Muscle layer of colon (tissue), 2 donors: ENCODE measurements at regions not wholly inside any gene's neighbourhood (a gene's known extent, or its start where the extent isn't known, plus 50 kb on each side); places are given as distances from the start of the nearest gene placed in this dataset.

Source experiments
- H3K27ac ChIP-seq: one replicate; pipeline ENCODE4 v1.7.0; 2013; ENCODE audit warnings: low read depth, mild to moderate bottlenecking, low read length, moderate library complexity
- H3K27me3 ChIP-seq, 2 donors: one replicate each; pipeline ENCODE4 v1.7.0; 2013; ENCODE audit warnings: low read length in 2 of 2, mild to moderate bottlenecking in 2 of 2; ENCODE audit not compliant: insufficient read depth in 2 of 2, control insufficient read depth in 1 of 2
- H3K36me3 ChIP-seq: one replicate; pipeline ENCODE4 v1.7.0; 2013; ENCODE audit warnings: mild to moderate bottlenecking, low read length; ENCODE audit not compliant: insufficient read depth
- H3K4me1 ChIP-seq: one replicate; pipeline ENCODE4 v1.7.0; 2013; ENCODE audit warnings: mild to moderate bottlenecking, low read length; ENCODE audit not compliant: insufficient read depth
- H3K4me3 ChIP-seq, 2 donors: one replicate each; pipeline ENCODE4 v1.7.0; 2013; ENCODE audit warnings: low read length in 2 of 2, low read depth in 1 of 2, mild to moderate bottlenecking in 1 of 2, moderate library complexity in 1 of 2
- H3K9ac ChIP-seq: one replicate; pipeline ENCODE4 v1.7.0; 2013; ENCODE audit warnings: low read length
- H3K9me3 ChIP-seq: one replicate; pipeline ENCODE4 v1.7.0; 2013; ENCODE audit warnings: mild to moderate bottlenecking, low read length
- donor health status: abdominal sarcoma.
- donor health status: Adenocarcinoma of cecum.

DNA sequence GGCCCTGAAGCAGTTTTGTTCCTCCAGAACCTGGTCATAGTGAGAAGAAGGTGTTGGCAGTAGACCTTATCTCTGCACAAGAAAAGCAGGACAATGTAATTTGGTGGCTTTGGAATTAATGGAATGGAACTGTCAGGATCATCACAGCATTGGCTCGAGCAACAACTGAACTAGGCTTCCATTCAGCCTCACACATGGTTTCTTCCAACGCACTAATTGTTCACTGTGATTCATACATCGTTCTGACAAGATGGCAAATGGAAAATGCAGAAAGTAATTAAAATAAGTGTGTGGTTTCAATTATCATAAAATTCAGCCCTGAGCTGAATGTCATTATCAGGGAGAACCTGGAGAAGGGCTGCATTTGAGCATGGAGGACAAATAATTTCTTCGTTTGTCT is 80.6 kb downstream of the MFSD1 start:
- H3K27ac ChIP-seq, result no peak overlapping the region
- no peaks in the 10 kb centered on the region for H3K27me3 ChIP-seq
- no peak overlapping the region for H3K9ac ChIP-seq
- H3K4me1 ChIP-seq, result no peaks in the 10 kb centered on the region
- H3K36me3 ChIP-seq, result no peaks in the 10 kb centered on the region
- no peak overlapping the region for H3K4me3 ChIP-seq
- peaks cover 12% of the 10 kb centered on the region for H3K9me3 ChIP-seq

DNA sequence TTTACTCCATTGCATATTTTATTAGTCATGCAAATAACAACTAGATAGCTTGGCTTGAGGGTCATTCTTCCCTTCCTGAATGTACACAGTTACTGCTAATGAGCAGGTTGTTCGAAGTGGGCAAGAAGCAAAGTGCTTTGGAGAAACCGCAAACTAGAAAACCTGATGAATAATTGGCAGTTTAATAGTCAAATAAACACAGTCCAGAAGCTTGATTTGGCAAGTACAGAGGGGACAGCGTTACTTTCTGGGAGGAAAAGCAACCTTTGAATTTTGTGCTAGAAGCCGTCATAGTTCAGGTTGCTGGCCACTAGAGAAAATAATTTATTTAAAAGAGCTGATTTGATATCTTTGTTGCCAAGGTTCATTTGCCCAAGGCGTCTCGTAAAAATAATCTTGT is 94.9 kb downstream of the MFSD1 start:
- Histone ChIP-seq H3K36me3 (no peaks in the 10 kb centered on the region), H3K27me3 (no peaks in the 10 kb centered on the region), H3K4me1 (no peaks in the 10 kb centered on the region), H3K9ac (no peak overlapping the region), H3K4me3 (no peak overlapping the region), H3K27ac (no peak overlapping the region), H3K9me3 (no peaks in the 10 kb centered on the region)

DNA sequence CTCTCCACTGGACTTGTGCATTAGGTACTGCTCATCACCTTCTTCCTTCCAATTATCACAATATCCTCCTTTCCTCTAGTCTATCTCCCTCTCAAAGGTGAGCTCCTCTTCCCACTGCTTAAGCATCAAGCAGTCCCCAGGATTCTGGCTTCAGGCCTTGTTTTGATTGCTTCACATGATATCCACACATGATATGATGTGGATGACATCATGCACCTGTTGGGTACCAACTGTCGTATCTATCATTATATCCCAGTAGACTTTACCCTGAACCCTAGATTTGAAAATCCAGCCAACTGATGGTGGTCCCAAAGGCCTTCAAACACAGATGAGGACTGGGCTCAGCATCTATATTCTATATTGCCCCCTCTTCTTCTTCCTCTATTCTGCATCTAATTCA is 104.9 kb downstream of the MFSD1 start:
- H3K27me3 ChIP-seq, result no peaks in the 10 kb centered on the region
- H3K27ac ChIP-seq, result no peak overlapping the region
- H3K4me1 ChIP-seq, result no peaks in the 10 kb centered on the region
- H3K4me3 ChIP-seq, result no peak overlapping the region
- H3K9ac ChIP-seq, result no peak overlapping the region
- no peaks in the 10 kb centered on the region for H3K9me3 ChIP-seq
- H3K36me3 ChIP-seq, result no peaks in the 10 kb centered on the region

DNA sequence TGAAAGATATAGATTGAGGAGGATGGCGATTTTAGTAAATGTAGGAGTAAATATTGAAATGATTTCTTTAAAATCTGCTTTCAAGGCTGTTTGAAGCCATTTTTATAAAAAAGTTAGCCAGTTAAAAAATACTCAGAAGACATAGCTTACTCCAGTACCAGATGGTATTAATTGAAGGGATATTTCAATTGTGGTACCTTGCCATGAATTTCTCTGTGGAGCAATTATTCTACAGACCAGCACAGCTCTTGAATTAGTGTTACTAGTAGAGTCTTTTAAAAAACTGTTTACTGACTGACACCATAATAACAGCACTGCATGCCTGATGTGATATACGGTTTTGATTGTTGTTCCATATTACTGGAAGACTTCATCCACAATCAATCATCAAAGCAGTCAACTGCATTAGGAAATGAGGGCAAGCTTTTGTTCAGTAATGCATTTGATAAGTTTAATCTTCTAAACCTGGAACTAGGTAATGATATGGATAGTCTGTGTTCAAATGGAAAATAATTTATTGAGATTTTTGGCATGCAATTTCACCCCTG is 106.4 kb downstream of the MFSD1 start:
- Histone ChIP-seq H3K36me3 (no peaks in the 10 kb centered on the region), H3K9ac (no peak overlapping the region), H3K4me1 (no peaks in the 10 kb centered on the region), H3K9me3 (no peaks in the 10 kb centered on the region), H3K4me3 (no peak overlapping the region), H3K27ac (no peak overlapping the region), H3K27me3 (no peaks in the 10 kb centered on the region)

DNA sequence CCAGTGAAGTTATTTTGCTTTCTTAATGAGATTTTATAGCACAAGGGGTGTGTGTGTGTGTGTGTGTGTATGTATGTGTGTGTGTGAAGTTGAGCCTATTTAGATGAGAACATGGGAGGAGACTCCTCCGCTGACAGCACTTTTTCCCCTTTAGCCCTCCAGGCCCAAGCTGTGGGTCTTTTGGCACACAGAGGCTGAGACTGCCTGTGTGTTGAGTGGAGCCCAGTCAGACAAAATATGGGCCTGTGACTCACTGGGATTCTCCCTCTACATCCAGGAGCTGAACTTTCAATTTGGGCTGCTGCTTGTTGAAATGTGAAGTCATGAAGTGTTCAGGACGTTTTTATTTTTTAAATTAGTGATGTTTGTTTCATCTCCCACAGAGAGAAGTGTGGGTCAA is 108.0 kb downstream of the MFSD1 start:
- Histone ChIP-seq H3K36me3 (no peaks in the 10 kb centered on the region), H3K27me3 (no peaks in the 10 kb centered on the region), H3K9me3 (no peaks in the 10 kb centered on the region), H3K27ac (no peak overlapping the region), H3K4me1 (no peaks in the 10 kb centered on the region), H3K9ac (no peak overlapping the region), H3K4me3 (no peak overlapping the region)

DNA sequence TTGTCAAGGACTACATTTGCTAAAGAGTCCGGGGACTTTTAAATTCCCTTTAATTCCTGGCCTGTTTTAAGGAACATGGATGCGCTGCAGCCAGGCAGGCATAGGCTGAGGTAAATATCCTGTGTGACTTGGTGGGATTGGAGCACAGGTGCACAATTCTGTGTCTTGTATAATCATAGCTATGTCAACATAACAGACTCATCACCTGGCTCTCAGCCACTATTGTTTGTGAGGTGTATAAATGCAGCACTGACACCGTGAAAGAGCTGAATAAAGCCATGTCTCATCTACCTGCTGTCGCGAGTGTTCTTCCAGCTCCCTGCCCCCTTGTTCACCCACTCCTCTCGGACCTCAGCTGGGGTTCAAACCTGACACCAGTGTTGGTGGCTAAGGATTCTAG is 109.7 kb downstream of the MFSD1 start:
- no peaks in the 10 kb centered on the region for H3K4me1 ChIP-seq
- H3K36me3 ChIP-seq, result no peaks in the 10 kb centered on the region
- H3K9me3 ChIP-seq, result no peaks in the 10 kb centered on the region
- no peak overlapping the region for H3K9ac ChIP-seq
- H3K27me3 ChIP-seq, result no peaks in the 10 kb centered on the region
- no peak overlapping the region for H3K4me3 ChIP-seq
- no peak overlapping the region for H3K27ac ChIP-seq

DNA sequence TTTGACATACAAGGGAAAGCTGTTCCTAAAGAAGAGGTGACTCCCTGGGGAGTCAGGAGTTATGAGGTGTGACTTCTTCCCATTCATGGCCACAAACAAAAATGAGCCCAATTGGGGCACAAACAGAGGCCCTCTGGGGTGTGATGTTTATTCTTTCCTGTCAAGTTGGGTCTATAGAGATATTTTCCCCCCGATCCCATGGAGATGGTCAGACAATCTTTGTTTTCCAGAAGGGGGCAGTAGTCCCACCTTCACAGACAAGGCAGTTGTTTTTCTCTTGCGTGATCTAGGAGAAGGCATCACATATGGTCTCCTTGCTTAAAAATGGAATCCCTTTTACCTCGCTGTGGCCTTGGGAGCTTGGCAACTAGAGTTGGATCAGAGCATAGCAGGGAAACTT is 110.3 kb downstream of the MFSD1 start:
- H3K27me3 ChIP-seq, result no peaks in the 10 kb centered on the region
- H3K27ac ChIP-seq, result no peak overlapping the region
- no peaks in the 10 kb centered on the region for H3K9me3 ChIP-seq
- no peaks in the 10 kb centered on the region for H3K4me1 ChIP-seq
- no peaks in the 10 kb centered on the region for H3K36me3 ChIP-seq
- no peak overlapping the region for H3K9ac ChIP-seq
- H3K4me3 ChIP-seq, result no peak overlapping the region

DNA sequence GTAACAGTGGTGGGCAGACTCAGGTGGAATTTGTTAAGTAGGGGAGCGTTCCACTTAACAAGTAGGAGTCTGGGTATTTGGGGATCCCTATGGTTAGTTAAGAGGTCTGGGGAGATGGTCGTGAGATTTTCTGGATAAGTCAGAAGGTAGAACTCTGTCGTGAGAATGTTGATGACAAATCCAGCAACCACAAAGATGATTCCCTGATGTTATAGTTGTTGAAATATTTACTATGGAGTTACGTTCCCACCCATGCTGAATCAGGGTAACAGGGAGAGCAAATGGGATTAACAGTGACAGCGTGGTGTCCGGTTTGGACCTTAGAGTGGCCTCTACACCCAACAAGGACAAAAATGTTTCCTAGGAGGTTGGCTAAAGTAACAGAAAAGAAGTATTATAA is 110.8 kb downstream of the MFSD1 start:
- no peak overlapping the region for H3K4me3 ChIP-seq
- H3K9me3 ChIP-seq, result no peaks in the 10 kb centered on the region
- H3K27ac ChIP-seq, result no peak overlapping the region
- H3K9ac ChIP-seq, result no peak overlapping the region
- no peaks in the 10 kb centered on the region for H3K4me1 ChIP-seq
- no peaks in the 10 kb centered on the region for H3K27me3 ChIP-seq
- no peaks in the 10 kb centered on the region for H3K36me3 ChIP-seq

DNA sequence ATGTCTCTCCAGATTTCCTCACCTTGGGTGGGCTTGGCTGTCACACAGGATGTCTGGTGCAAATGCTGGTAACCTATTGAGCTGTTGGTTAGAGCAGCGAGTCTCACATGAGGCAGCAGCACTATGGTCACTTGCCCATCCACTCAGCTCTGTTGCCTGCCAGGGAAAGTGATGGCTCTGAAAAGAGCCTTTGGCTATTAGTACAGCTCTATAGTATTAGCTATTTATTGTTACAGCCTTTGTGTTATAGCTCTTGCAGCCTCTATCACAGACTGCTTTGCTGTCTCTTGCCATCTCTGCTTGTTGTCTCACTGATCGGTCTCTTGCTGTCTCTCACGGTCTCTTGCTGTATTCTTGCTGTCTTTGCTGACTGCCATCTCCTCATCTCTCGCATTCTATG is 114.3 kb downstream of the MFSD1 start:
- Histone ChIP-seq H3K4me3 (no peak overlapping the region), H3K27ac (no peak overlapping the region), H3K9me3 (no peaks in the 10 kb centered on the region), H3K27me3 (no peaks in the 10 kb centered on the region), H3K4me1 (no peaks in the 10 kb centered on the region), H3K9ac (no peak overlapping the region), H3K36me3 (no peaks in the 10 kb centered on the region)

DNA sequence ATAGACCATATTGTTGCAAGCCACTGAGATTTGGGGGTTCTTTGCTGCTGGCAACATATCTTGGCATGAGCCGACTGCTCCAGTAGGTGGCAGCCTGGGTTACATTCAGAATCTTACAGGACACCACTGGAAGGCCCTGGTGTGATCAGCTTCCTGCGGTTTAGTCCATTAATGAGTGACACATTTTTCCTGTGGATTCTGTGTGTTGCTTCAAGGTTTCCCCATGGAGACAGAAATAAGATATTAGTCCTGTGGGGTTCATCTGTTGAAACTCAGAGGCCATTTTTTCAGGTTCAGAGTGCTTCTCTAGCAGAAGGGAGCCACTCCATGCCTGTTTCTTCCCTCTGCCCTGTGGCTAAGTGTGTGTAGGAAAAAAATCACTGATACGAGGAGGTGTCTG is 116.2 kb downstream of the MFSD1 start:
- H3K27me3 ChIP-seq, result no peaks in the 10 kb centered on the region
- H3K9me3 ChIP-seq, result no peaks in the 10 kb centered on the region
- no peak overlapping the region for H3K27ac ChIP-seq
- no peak overlapping the region for H3K9ac ChIP-seq
- no peaks in the 10 kb centered on the region for H3K36me3 ChIP-seq
- no peak overlapping the region for H3K4me3 ChIP-seq
- no peaks in the 10 kb centered on the region for H3K4me1 ChIP-seq

DNA sequence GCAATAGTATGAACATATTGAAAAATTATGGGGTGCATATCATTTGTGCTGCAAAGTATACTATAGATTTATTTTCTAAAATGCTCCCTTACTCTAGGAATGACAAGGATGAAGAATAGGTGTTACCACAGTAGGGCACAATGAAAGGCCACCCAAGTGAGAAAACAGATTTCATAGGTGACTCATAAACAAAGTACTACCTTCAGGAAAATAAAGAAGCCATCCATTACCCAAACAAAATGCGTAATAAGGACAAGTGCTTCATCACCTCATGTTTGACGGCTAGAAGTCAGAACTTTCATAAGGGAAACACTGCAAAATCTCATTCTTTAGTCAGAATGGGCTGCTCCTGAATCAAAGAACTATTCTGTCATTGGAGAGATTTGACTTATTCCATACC is 116.6 kb downstream of the MFSD1 start:
- no peaks in the 10 kb centered on the region for H3K9me3 ChIP-seq
- no peak overlapping the region for H3K27ac ChIP-seq
- H3K36me3 ChIP-seq, result no peaks in the 10 kb centered on the region
- no peak overlapping the region for H3K4me3 ChIP-seq
- H3K4me1 ChIP-seq, result no peaks in the 10 kb centered on the region
- H3K27me3 ChIP-seq, result no peaks in the 10 kb centered on the region
- no peak overlapping the region for H3K9ac ChIP-seq

DNA sequence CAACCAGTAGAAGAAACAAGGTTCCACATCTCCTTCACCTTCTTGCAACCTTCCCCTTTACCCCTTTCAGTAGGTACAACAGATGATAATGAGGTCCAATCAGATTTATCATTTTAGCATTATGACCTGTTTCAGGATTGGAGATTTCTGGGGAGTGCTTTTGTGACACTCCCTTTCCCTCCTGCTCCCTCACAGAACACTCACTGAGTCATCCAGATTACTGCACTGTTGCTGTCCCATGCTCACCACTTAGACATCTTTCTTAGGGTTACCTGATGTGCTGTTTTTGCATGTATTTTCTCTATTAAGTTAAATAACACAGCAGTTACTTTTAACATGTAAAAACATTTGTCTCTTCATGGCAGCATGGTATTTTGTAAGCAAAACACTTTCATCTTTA is 118.5 kb downstream of the MFSD1 start:
- Histone ChIP-seq H3K36me3 (no peaks in the 10 kb centered on the region), H3K4me1 (no peaks in the 10 kb centered on the region), H3K4me3 (no peak overlapping the region), H3K27me3 (no peaks in the 10 kb centered on the region), H3K9ac (no peak overlapping the region), H3K27ac (no peak overlapping the region), H3K9me3 (no peaks in the 10 kb centered on the region)
